Activated naive CD4-positive, alpha-beta T cell treated with anti-CD3 and anti-CD28 coated beads, Interleukin-2, amount 50 U/mL, for 24 hours (primary cell): ENCODE measurements at regions not wholly inside any gene's neighbourhood (a gene's known extent, or its start where the extent isn't known, plus 50 kb on each side); places are given as distances from the start of the nearest gene placed in this dataset.
"Not testable (repeated sequence)": the region's sequence is repeated elsewhere in the genome, so short reads cannot be mapped to it uniquely, and the experiment has no call there.

Source experiments
- H3K27ac Mint-ChIP-seq: one replicate; pipeline ENCODE4 v1.8.0; 2021; ENCODE audit warnings: mild to moderate bottlenecking, mixed read lengths
- H3K27me3 Mint-ChIP-seq: one replicate; pipeline ENCODE4 v1.8.0; 2021; ENCODE audit warnings: mixed read lengths
- H3K36me3 Mint-ChIP-seq: one replicate; pipeline ENCODE4 v1.8.0; 2021; ENCODE audit warnings: mixed read lengths
- H3K4me1 Mint-ChIP-seq: one replicate; pipeline ENCODE4 v1.8.0; 2021; ENCODE audit warnings: mixed read lengths
- H3K4me3 Mint-ChIP-seq: one replicate; pipeline ENCODE4 v1.8.0; 2021; ENCODE audit warnings: mild to moderate bottlenecking, mixed read lengths
- H3K9me3 Mint-ChIP-seq: one replicate; pipeline ENCODE4 v1.8.0; 2021; ENCODE audit warnings: mixed read lengths

GRCh38 chr4:178205826-178206225 lies 763.6 kb upstream of the AGA start:
- no peak overlapping the region for H3K27ac Mint-ChIP-seq
- H3K4me3 Mint-ChIP-seq: no peak overlapping the region
- no peaks in the 10 kb centered on the region for H3K4me1 Mint-ChIP-seq
- H3K9me3 Mint-ChIP-seq: no peaks in the 10 kb centered on the region
- no peaks in the 10 kb centered on the region for H3K27me3 Mint-ChIP-seq
- H3K36me3 Mint-ChIP-seq: no peaks in the 10 kb centered on the region

GRCh38 chr4:178215309-178215708 lies 773.1 kb upstream of the AGA start:
- H3K27me3 Mint-ChIP-seq: no peaks in the 10 kb centered on the region
- H3K4me3 Mint-ChIP-seq: no peak overlapping the region
- H3K9me3 Mint-ChIP-seq: no peaks in the 10 kb centered on the region
- H3K4me1 Mint-ChIP-seq: no peaks in the 10 kb centered on the region
- no peak overlapping the region for H3K27ac Mint-ChIP-seq
- no peaks in the 10 kb centered on the region for H3K36me3 Mint-ChIP-seq

GRCh38 chr4:178215763-178216162 lies 773.5 kb upstream of the AGA start:
- Mint-ChIP-seq H3K36me3 (no peaks in the 10 kb centered on the region), H3K4me3 (no peak overlapping the region), H3K27ac (no peak overlapping the region), H3K9me3 (no peaks in the 10 kb centered on the region), H3K27me3 (no peaks in the 10 kb centered on the region), H3K4me1 (no peaks in the 10 kb centered on the region)

- not testable (repeated sequence) for H3K4me1 Mint-ChIP-seq, H3K4me3 Mint-ChIP-seq, H3K36me3 Mint-ChIP-seq, H3K27me3 Mint-ChIP-seq, H3K27ac Mint-ChIP-seq
- H3K9me3 Mint-ChIP-seq: peaks cover 27% of the 10 kb centered on the region
Measured at GRCh38 chr4:178226421-178226820, 784.2 kb upstream of the AGA start.

GRCh38 chr4:178233906-178234305 lies 791.7 kb upstream of the AGA start:
- no peaks in the 10 kb centered on the region for H3K36me3 Mint-ChIP-seq
- H3K4me1 Mint-ChIP-seq: no peaks in the 10 kb centered on the region
- H3K4me3 Mint-ChIP-seq: no peak overlapping the region
- peaks cover 18% of the 10 kb centered on the region for H3K9me3 Mint-ChIP-seq
- H3K27ac Mint-ChIP-seq: no peak overlapping the region
- no peaks in the 10 kb centered on the region for H3K27me3 Mint-ChIP-seq

GRCh38 chr4:178240891-178241290 lies 798.7 kb upstream of the AGA start:
- Mint-ChIP-seq H3K36me3 (no peaks in the 10 kb centered on the region), H3K4me3 (no peak overlapping the region), H3K27ac (no peak overlapping the region), H3K4me1 (no peaks in the 10 kb centered on the region), H3K27me3 (no peaks in the 10 kb centered on the region), H3K9me3 (peaks cover under 1% of the 10 kb centered on the region)

GRCh38 chr4:178241601-178242118 lies 799.4 kb upstream of the AGA start:
- H3K9me3 Mint-ChIP-seq: no peaks in the 10 kb centered on the region
- no peak overlapping the region for H3K4me3 Mint-ChIP-seq
- H3K27me3 Mint-ChIP-seq: no peaks in the 10 kb centered on the region
- H3K4me1 Mint-ChIP-seq: no peaks in the 10 kb centered on the region
- no peaks in the 10 kb centered on the region for H3K36me3 Mint-ChIP-seq
- H3K27ac Mint-ChIP-seq: no peak overlapping the region

GRCh38 chr4:178242655-178243054 lies 800.4 kb upstream of the AGA start:
- no peak overlapping the region for H3K27ac Mint-ChIP-seq
- H3K27me3 Mint-ChIP-seq: no peaks in the 10 kb centered on the region
- H3K4me1 Mint-ChIP-seq: no peaks in the 10 kb centered on the region
- H3K9me3 Mint-ChIP-seq: no peaks in the 10 kb centered on the region
- H3K36me3 Mint-ChIP-seq: no peaks in the 10 kb centered on the region
- H3K4me3 Mint-ChIP-seq: no peak overlapping the region

- Mint-ChIP-seq H3K36me3 (no peaks in the 10 kb centered on the region), H3K27ac (no peak overlapping the region), H3K4me3 (no peak overlapping the region), H3K9me3 (no peaks in the 10 kb centered on the region), H3K27me3 (no peaks in the 10 kb centered on the region), H3K4me1 (no peaks in the 10 kb centered on the region)
Measured at GRCh38 chr4:178244785-178245184, 802.5 kb upstream of the AGA start.

GRCh38 chr4:178255172-178255571 lies 812.9 kb upstream of the AGA start:
- no peaks in the 10 kb centered on the region for H3K9me3 Mint-ChIP-seq
- H3K4me3 Mint-ChIP-seq: no peak overlapping the region
- H3K27me3 Mint-ChIP-seq: no peaks in the 10 kb centered on the region
- H3K27ac Mint-ChIP-seq: no peak overlapping the region
- no peaks in the 10 kb centered on the region for H3K36me3 Mint-ChIP-seq
- H3K4me1 Mint-ChIP-seq: no peaks in the 10 kb centered on the region

GRCh38 chr4:178258603-178259002 lies 816.4 kb upstream of the AGA start:
- Mint-ChIP-seq H3K27ac (no peak overlapping the region), H3K9me3 (no peaks in the 10 kb centered on the region), H3K4me3 (no peak overlapping the region), H3K27me3 (no peaks in the 10 kb centered on the region), H3K4me1 (no peaks in the 10 kb centered on the region), H3K36me3 (no peaks in the 10 kb centered on the region)

GRCh38 chr4:178259566-178259965 lies 817.3 kb upstream of the AGA start:
- Mint-ChIP-seq H3K4me3 (no peak overlapping the region), H3K27me3 (no peaks in the 10 kb centered on the region), H3K4me1 (no peaks in the 10 kb centered on the region), H3K9me3 (no peaks in the 10 kb centered on the region), H3K27ac (no peak overlapping the region), H3K36me3 (no peaks in the 10 kb centered on the region)

- no peak overlapping the region for H3K4me3 Mint-ChIP-seq
- no peaks in the 10 kb centered on the region for H3K36me3 Mint-ChIP-seq
- no peaks in the 10 kb centered on the region for H3K9me3 Mint-ChIP-seq
- H3K27me3 Mint-ChIP-seq: no peaks in the 10 kb centered on the region
- H3K27ac Mint-ChIP-seq: no peak overlapping the region
- no peaks in the 10 kb centered on the region for H3K4me1 Mint-ChIP-seq
Measured at GRCh38 chr4:178264001-178264400, 821.8 kb upstream of the AGA start.

GRCh38 chr4:178271386-178271785 lies 829.1 kb upstream of the AGA start:
- Mint-ChIP-seq H3K9me3 (peaks cover 10% of the 10 kb centered on the region), H3K36me3 (no peaks in the 10 kb centered on the region), H3K4me1 (no peaks in the 10 kb centered on the region), H3K27ac (no peak overlapping the region), H3K27me3 (no peaks in the 10 kb centered on the region), H3K4me3 (no peak overlapping the region)

GRCh38 chr4:178273168-178273567 lies 830.9 kb upstream of the AGA start:
- no peak overlapping the region for H3K27ac Mint-ChIP-seq
- H3K9me3 Mint-ChIP-seq: peaks cover 10% of the 10 kb centered on the region
- H3K4me3 Mint-ChIP-seq: no peak overlapping the region
- H3K36me3 Mint-ChIP-seq: no peaks in the 10 kb centered on the region
- H3K27me3 Mint-ChIP-seq: no peaks in the 10 kb centered on the region
- H3K4me1 Mint-ChIP-seq: no peaks in the 10 kb centered on the region

GRCh38 chr4:178275671-178276360 lies 833.6 kb upstream of the AGA start:
- peaks cover 10% of the 10 kb centered on the region for H3K9me3 Mint-ChIP-seq
- no peak overlapping the region for H3K4me3 Mint-ChIP-seq
- no peaks in the 10 kb centered on the region for H3K27me3 Mint-ChIP-seq
- no peaks in the 10 kb centered on the region for H3K4me1 Mint-ChIP-seq
- H3K27ac Mint-ChIP-seq: no peak overlapping the region
- no peaks in the 10 kb centered on the region for H3K36me3 Mint-ChIP-seq

- H3K27ac Mint-ChIP-seq: no peak overlapping the region
- H3K4me3 Mint-ChIP-seq: no peak overlapping the region
- H3K27me3 Mint-ChIP-seq: no peaks in the 10 kb centered on the region
- peaks cover 5% of the 10 kb centered on the region for H3K9me3 Mint-ChIP-seq
- no peaks in the 10 kb centered on the region for H3K36me3 Mint-ChIP-seq
- H3K4me1 Mint-ChIP-seq: no peaks in the 10 kb centered on the region
Measured at GRCh38 chr4:178280362-178280761, 838.1 kb upstream of the AGA start.
